Neural progenitor cell (in vitro differentiated cells): ENCODE measurements at regions not wholly inside any gene's neighbourhood (a gene's known extent, or its start where the extent isn't known, plus 50 kb on each side); places are given as distances from the start of the nearest gene placed in this dataset.

ENCODE experiments used
- CTCF ChIP-seq: fragments of 200-600 bp; sonication (generic); IDR thresholded peaks from 2 replicates; pipeline ENCODE4 v1.5.1; 2017; ENCODE audit warnings: antibody characterized with exemption, mild to moderate bottlenecking
- EZH2phosphoT487 ChIP-seq: fragments of 200-600 bp; sonication (generic); IDR thresholded peaks from 2 replicates; pipeline ENCODE4 v1.6.1; 2017; ENCODE audit warnings: antibody characterized with exemption

DNA sequence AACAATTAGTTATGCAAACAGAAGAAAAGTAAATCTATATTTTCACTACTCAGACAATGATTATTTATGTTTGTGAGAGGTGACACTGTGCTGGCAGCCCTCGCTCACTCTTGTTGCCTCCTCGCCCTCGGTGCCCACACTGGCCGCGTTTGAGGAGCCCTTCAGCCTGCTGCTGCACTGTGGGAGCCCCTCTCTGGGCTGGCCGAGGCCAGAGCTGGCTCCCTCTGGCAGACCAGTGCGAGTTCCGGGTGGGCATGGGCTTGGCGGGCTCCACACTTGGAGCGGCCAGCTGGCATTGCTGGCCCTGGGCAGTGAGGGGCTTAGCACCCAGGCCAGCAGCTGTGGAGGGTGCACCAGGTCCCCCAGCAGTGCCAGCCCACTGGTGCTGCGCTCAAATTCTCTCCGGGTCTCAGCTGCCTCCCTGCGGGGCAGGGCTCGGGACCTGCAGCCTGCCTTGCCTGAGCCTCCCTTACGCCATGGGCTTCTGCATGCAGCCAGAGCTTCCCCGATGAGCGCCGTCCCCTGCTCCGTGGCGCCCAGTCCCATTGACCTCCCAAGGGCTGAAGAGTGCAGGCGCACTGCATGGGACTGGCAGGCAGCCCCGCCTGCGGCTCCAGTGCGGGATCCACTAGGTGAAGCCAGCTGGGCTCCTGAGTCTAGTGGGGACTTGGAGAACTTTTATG, 902.6 kb downstream of the PDHA2 start:
- TF ChIP-seq CTCF (no peak), EZH2phosphoT487 (no peak)
